Heart right ventricle (tissue), 16 donors: ENCODE measurements at regions not wholly inside any gene's neighbourhood (a gene's known extent, or its start where the extent isn't known, plus 50 kb on each side); places are given as distances from the start of the nearest gene placed in this dataset.

Experiments
- ATAC-seq, 8 donors: fragments of 200-7000 bp; cut with Tn5 transposase; one replicate each; pipeline ENCODE4 v1.9.1; 2020; ENCODE audit warnings: mild to moderate bottlenecking in 8 of 8, moderate library complexity in 8 of 8, moderate number of reproducible peaks in 1 of 8
- DNase-seq, 2 donors: peaks; one replicate each; pipeline ENCODE4 v3.0.0-alpha.2; 2020
- H3K27ac ChIP-seq, 10 donors: fragments of 200-600 bp; sonication (generic) in 2 of 10; one replicate each; pipeline versions ENCODE4 v1.5.0 to v1.8.0; 2020 to 2022; ENCODE audit warnings: mild to moderate bottlenecking in 3 of 10
- H3K27me3 ChIP-seq, 7 donors: fragments of 200-600 bp; one replicate each; pipeline ENCODE4 v1.8.0; 2021 to 2022; ENCODE audit warnings: mild to moderate bottlenecking in 2 of 7
- H3K36me3 ChIP-seq, 9 donors: fragments of 200-600 bp; sonication (generic) in 1 of 9; one replicate each; pipeline versions ENCODE4 v1.5.0 to v1.8.0; 2020 to 2022; ENCODE audit warnings: mild to moderate bottlenecking in 2 of 9
- H3K4me1 ChIP-seq, 9 donors: fragments of 200-600 bp; sonication (generic) in 1 of 9; one replicate each; pipeline versions ENCODE4 v1.5.0 to v1.8.0; 2020 to 2022; ENCODE audit warnings: mild to moderate bottlenecking in 4 of 9
- H3K4me3 ChIP-seq, 10 donors: fragments of 200-600 bp; sonication (generic) in 2 of 10; one replicate each; pipeline versions ENCODE4 v1.5.0 to v1.8.0; 2020 to 2022; ENCODE audit warnings: mild to moderate bottlenecking in 7 of 10, moderate library complexity in 2 of 10
- H3K9me3 ChIP-seq, 11 donors: fragments of 200-600 bp in 10 of 11; sonication (generic) in 2 of 11; one replicate each; pipeline versions ENCODE4 v1.5.0 to v1.8.0; 2013 to 2022; ENCODE audit warnings: mild to moderate bottlenecking in 2 of 11, control low read depth in 1 of 11, moderate library complexity in 1 of 11
- CTCF ChIP-seq, 9 donors: fragments of 200-600 bp; sonication (generic) in 2 of 9; IDR thresholded peaks; one replicate each; pipeline versions ENCODE4 v1.5.0 to v1.8.0; 2021 to 2022; ENCODE audit warnings: antibody characterized with exemption in 9 of 9, mild to moderate bottlenecking in 5 of 9, moderate library complexity in 1 of 9
- WGBS, 2 donors: extraction: QIAGEN DNeasy Blood & Tissue Kit; methylation state at CpG; one replicate each; pipeline ENCODE4 v1.1.7; 2013; ENCODE audit warnings: inconsistent platforms in 1 of 2; 5-methylcytosine and 5-hydroxymethylcytosine counted together
- intact Hi-C, 10 donors: fragments of 100-400 bp; cut with DNase I; formaldehyde crosslinking; loops; one replicate each; pipeline versions ENCODE4 v1.11.1 to v1.14.2; 2022
- donor health status: Arrhythmogenic right ventricular cardiomyopathy.
- donor health status: ischemic (EF 13 %, LVEDD 7.1; RV severe dilation, severe dysfunction).
- donor health status: healthy with polysubstance abuse.
- donor health status: DM: no; HTN: yes; CAD: no.
- donor health status: DM: no; HTN: no; CAD: no.
- donor health status: ischemic (EF 25% LVEDD 6.9; RV normal size, moderate dysfunction).
- donor health status: ischemic (EF 25% LVEDD 5.7; RV mildly dilated, moderate dysfunction).
- donor health status: healthy.
- donor health status: DM: yes; HTN: yes; CAD: no.
- donor health status: Ischemic cardiomyopathy.
- donor health status: ischemic (EF 35%, LVEDD 5.7; RV mildly dilated, moderate dysfunction).
- donor health status: nonischemic (EF 11% LVEDD 7.7; RV severe dilation, severe dysfunction).
- donor health status: DM: yes; HTN: yes; CAD: no.
- donor health status: PGD.
- donor health status: ischemic (EF 29% LVEDD 5.4; RV normal size, mild dysfunction).
- donor health status: nonischemic (EF 23%, LVEDD 6.1; RV moderate dilation, normal function).

- Histone ChIP-seq H3K9me3 (peaks cover 0 to 14% (median 4%) of the 10 kb centered on the region in 11 donors), H3K27me3 (peaks cover 0 to 27% (median 6%) of the 10 kb centered on the region in 7 donors), H3K27ac (no peak overlapping the region), H3K4me1 (peaks cover 0 to 4% (median 0%) of the 10 kb centered on the region in 9 donors), H3K36me3 (no peaks in the 10 kb centered on the region), H3K4me3 (no peak overlapping the region)
- intact Hi-C loops, result loop anchor here in 1 of 10 donors (10.0 kb wide), 1 partner anchor 609 kb away; no protein-coding TSS in a partner anchor
- DNase-seq, result no peak
- TF ChIP-seq CTCF (IDR thresholded peaks at IDR 0.05), result no peak
- no peak for ATAC-seq
- 54 to 59% methylated on average over 3 of the region's 3 CpGs for WGBS, 2 donors
These were observed 175.3 kb upstream of the CST7 start for GRCh38 chr20:24773751-24774201.

GRCh38 chr20:24775966-24776365, 173.1 kb upstream of the CST7 start:
- H3K4me1 ChIP-seq, result peaks cover 0 to 4% (median 0%) of the 10 kb centered on the region in 9 donors
- TF ChIP-seq CTCF (IDR thresholded peaks at IDR 0.05), result no peak
- DNase-seq (no peak), ATAC-seq (no peak)
- no peak overlapping the region for H3K27ac ChIP-seq
- H3K4me3 ChIP-seq, result no peak overlapping the region
- H3K36me3 ChIP-seq, result no peaks in the 10 kb centered on the region
- peaks cover 0 to 16% (median 9%) of the 10 kb centered on the region in 7 donors for H3K27me3 ChIP-seq
- intact Hi-C loops, result loop anchor here in 2 of 10 donors (5.0 to 10.0 kb wide), 2 partner anchors 474 to 611 kb away; no protein-coding TSS in a partner anchor
- H3K9me3 ChIP-seq, result peaks cover 0 to 14% (median 4%) of the 10 kb centered on the region in 11 donors

- ATAC-seq, result no peak
- intact Hi-C loops, result loop anchor here in 2 of 10 donors (5.0 to 10.0 kb wide), 2 partner anchors 475 to 612 kb away; no protein-coding TSS in a partner anchor
- H3K4me3 ChIP-seq, result no peak overlapping the region
- DNase-seq, result no peak
- H3K9me3 ChIP-seq, result peaks cover 0 to 14% (median 4%) of the 10 kb centered on the region in 11 donors
- no peak overlapping the region for H3K27ac ChIP-seq
- H3K36me3 ChIP-seq, result no peaks in the 10 kb centered on the region
- TF ChIP-seq CTCF (IDR thresholded peaks at IDR 0.05), result no peak
- 78 to 83% methylated on average over 6 of the region's 6 CpGs for WGBS, 2 donors
- peaks cover 0 to 18% (median 7%) of the 10 kb centered on the region in 7 donors for H3K27me3 ChIP-seq
- H3K4me1 ChIP-seq, result no peaks in the 10 kb centered on the region
These were observed 172.3 kb upstream of the CST7 start for GRCh38 chr20:24776755-24777271.

GRCh38 chr20:24777746-24778145, 171.3 kb upstream of the CST7 start:
- Histone ChIP-seq H3K4me1 (no peaks in the 10 kb centered on the region), H3K27me3 (peaks cover 0 to 16% (median 3%) of the 10 kb centered on the region in 7 donors), H3K27ac (no peak overlapping the region), H3K4me3 (no peak overlapping the region), H3K9me3 (peaks cover 0 to 14% (median 4%) of the 10 kb centered on the region in 11 donors), H3K36me3 (no peaks in the 10 kb centered on the region)
- ATAC-seq, result no peak
- TF ChIP-seq CTCF (IDR thresholded peaks at IDR 0.05), result no peak
- intact Hi-C loops, result loop anchor here in 2 of 10 donors (5.0 to 10.0 kb wide), 2 partner anchors 475 to 613 kb away; no protein-coding TSS in a partner anchor
- WGBS, 2 donors, result 50 to 58% methylated on average over 5 of the region's 5 CpGs
- no peak for DNase-seq
